ENCODE measurements at regions not wholly inside any gene's neighbourhood (a gene's known extent, or its start where the extent isn't known, plus 50 kb on each side); places are given as distances from the start of the nearest gene placed in this dataset.

DNA sequence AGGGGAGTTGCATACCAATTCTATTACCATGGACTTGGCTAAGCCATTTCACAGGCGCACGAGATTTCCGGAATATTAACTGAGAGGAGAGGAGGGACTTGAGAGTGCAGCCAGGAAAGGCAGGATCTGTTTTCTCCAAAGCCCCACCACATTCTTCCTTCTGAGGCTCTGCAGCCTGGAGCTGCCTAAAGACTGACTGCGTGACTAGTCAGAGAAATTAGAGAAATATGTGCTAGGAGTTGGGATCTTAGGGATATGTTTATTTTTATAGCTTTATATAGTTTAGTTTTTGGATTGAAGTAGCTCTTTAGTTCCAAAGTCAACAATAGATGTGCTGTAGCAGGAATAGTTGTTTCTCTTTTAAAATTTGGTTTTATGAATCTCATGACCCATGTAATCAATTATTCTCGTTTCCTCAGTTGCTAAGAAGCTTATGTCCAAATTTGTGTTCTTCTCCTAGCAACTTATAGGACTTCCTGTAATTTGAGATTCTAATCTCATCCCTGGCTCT is 300.1 kb upstream of the DDX53 start:
- H3K79me2 ChIP-seq (ENCODE audit: control insufficient read depth, insufficient read depth, low read length): no peaks in the 10 kb centered on the region
- H3K9me3 ChIP-seq (replicated peaks; ENCODE audit: control insufficient read depth, insufficient read depth, low read length): no peaks in the 10 kb centered on the region
- H3K4me2 ChIP-seq (ENCODE audit: control insufficient read depth, insufficient read depth): no peak overlapping the region
- no peak overlapping the region for H3K9ac ChIP-seq (ENCODE audit: control insufficient read depth, insufficient read depth, low read length)
- no peak overlapping the region for H3K4me3 ChIP-seq
- POLR2A ChIA-PET: no interaction called here
- no peak overlapping the region for H2AFZ ChIP-seq (ENCODE audit: control insufficient read depth, low read depth, low read length)
- ATAC-seq (no peak), FAIRE-seq (no peak), DNase-seq (ENCODE audit: low read depth, low spot score) (no peak)
- in situ Hi-C loops (cut with MboI): no loop called here
- CTCF ChIA-PET: interaction anchor here (1.1 kb wide), 1 partner anchor 16 kb away, joined by 3 read pairs; no protein-coding TSS in a partner anchor
- H4K20me1 ChIP-seq (ENCODE audit: control insufficient read depth, insufficient read depth): no peaks in the 10 kb centered on the region
- intact Hi-C loops (cut with micrococcal nuclease; ENCODE audit: unreplicated experiment): no loop called here
- H3K27ac ChIP-seq (ENCODE audit: control insufficient read depth, insufficient read depth): no peak overlapping the region
- H3K27me3 ChIP-seq (replicated peaks in 1 of 2; ENCODE audit: control insufficient read depth in 2 of 2, insufficient read depth in 2 of 2, low read length in 1 of 2): no peaks in the 10 kb centered on the region
- no peaks in the 10 kb centered on the region for H3K4me1 ChIP-seq (ENCODE audit: control insufficient read depth, insufficient read depth, low read length)
- RAD21 ChIA-PET (ENCODE audit: unreplicated experiment): no interaction called here
- SMC1A ChIA-PET (ENCODE audit: uncharacterized antibody, unreplicated experiment): no interaction called here
- BruUV-seq (replicated peaks): no TSS peak
- H3K36me3 ChIP-seq (ENCODE audit: control insufficient read depth in 2 of 2, insufficient read depth in 2 of 2, low read length in 1 of 2): no peaks in the 10 kb centered on the region
- TF ChIP-seq SMAD1 (IDR thresholded peaks at IDR 0.05; ENCODE audit: low read depth, partially characterized antibody) (no peak), BCL11A (IDR thresholded peaks at IDR 0.05; ENCODE audit: low read depth, low read length) (no peak), PML (IDR thresholded peaks at IDR 0.05; ENCODE audit: low read length) (no peak), RCOR1 (conservative IDR thresholded peaks at IDR 0.05; ENCODE audit: low read depth, low read length) (no peak), TARDBP (IDR thresholded peaks at IDR 0.05; ENCODE audit: borderline replicate concordance) (no peak), KDM1A (IDR thresholded peaks at IDR 0.05; ENCODE audit: borderline replicate concordance) (no peak), PAX8 (IDR thresholded peaks at IDR 0.05) (no peak), SREBF2 (IDR thresholded peaks at IDR 0.05; ENCODE audit: low read length) (no peak), TCF12 (IDR thresholded peaks at IDR 0.05; ENCODE audit: low read depth, low read length) (no peak), EED (IDR thresholded peaks at IDR 0.05; ENCODE audit: low read depth) (no peak), SMC3 (IDR thresholded peaks at IDR 0.05; ENCODE audit: borderline replicate concordance, low read length) (no peak), BMI1 (IDR thresholded peaks at IDR 0.05; ENCODE audit: borderline replicate concordance) (no peak), IKZF1 (conservative IDR thresholded peaks at IDR 0.05) (no peak)
- TF ChIP-seq, protein P1, sequence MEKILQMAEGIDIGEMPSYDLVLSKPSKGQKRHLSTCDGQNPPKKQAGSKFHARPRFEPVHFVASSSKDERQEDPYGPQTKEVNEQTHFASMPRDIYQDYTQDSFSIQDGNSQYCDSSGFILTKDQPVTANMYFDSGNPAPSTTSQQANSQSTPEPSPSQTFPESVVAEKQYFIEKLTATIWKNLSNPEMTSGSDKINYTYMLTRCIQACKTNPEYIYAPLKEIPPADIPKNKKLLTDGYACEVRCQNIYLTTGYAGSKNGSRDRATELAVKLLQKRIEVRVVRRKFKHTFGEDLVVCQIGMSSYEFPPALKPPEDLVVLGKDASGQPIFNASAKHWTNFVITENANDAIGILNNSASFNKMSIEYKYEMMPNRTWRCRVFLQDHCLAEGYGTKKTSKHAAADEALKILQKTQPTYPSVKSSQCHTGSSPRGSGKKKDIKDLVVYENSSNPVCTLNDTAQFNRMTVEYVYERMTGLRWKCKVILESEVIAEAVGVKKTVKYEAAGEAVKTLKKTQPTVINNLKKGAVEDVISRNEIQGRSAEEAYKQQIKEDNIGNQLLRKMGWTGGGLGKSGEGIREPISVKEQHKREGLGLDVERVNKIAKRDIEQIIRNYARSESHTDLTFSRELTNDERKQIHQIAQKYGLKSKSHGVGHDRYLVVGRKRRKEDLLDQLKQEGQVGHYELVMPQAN (conservative IDR thresholded peaks at IDR 0.05): no peak
- TF ChIP-seq, protein P2, sequence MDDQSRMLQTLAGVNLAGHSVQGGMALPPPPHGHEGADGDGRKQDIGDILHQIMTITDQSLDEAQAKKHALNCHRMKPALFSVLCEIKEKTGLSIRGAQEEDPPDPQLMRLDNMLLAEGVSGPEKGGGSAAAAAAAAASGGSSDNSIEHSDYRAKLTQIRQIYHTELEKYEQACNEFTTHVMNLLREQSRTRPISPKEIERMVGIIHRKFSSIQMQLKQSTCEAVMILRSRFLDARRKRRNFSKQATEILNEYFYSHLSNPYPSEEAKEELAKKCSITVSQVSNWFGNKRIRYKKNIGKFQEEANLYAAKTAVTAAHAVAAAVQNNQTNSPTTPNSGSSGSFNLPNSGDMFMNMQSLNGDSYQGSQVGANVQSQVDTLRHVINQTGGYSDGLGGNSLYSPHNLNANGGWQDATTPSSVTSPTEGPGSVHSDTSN (IDR thresholded peaks at IDR 0.05; ENCODE audit: insufficient replicate concordance, low read depth, low read length): no peak
- TF ChIP-seq, protein P3, sequence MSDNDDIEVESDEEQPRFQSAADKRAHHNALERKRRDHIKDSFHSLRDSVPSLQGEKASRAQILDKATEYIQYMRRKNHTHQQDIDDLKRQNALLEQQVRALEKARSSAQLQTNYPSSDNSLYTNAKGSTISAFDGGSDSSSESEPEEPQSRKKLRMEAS (IDR thresholded peaks at IDR 0.05; ENCODE audit: low read depth, low read length): no peak
- WGBS (ENCODE audit: insufficient coverage, insufficient replicate concordance, low lambda C conversion rate, missing lambda C conversion rate): 44% methylated on average over 5 of the region's 5 CpGs
